Mammary epithelial cell (primary cell): ENCODE measurements at regions not wholly inside any gene's neighbourhood (a gene's known extent, or its start where the extent isn't known, plus 50 kb on each side); places are given as distances from the start of the nearest gene placed in this dataset.

Experiments
- CTCF ChIP-seq, 2 donors: IDR thresholded peaks in 1 of 2; conservative IDR thresholded peaks in 1 of 2; 2 replicates each; pipeline ENCODE4 v1.5.1; 2011 to 2012; ENCODE audit warnings: inconsistent platforms in 2 of 2, low read length in 2 of 2, mild to moderate bottlenecking in 2 of 2, control low read depth in 1 of 2, low read depth in 1 of 2; ENCODE audit not compliant: insufficient read depth in 1 of 2; ENCODE audit errors: extremely low read depth in 1 of 2
- EZH2 ChIP-seq: IDR thresholded peaks from 2 replicates; pipeline ENCODE4 v1.6.1; 2012; ENCODE audit warnings: low read length, inconsistent platforms, borderline replicate concordance

GRCh38 chrX:39875834-39876628 lies 221.7 kb downstream of the BCOR start:
- TF ChIP-seq CTCF (conservative IDR thresholded peaks at IDR 0.05 in 1 of 2, IDR thresholded peaks at IDR 0.05 in 1 of 2; ENCODE audit: extremely low read depth in 1 of 2, insufficient read depth in 1 of 2, low read depth in 1 of 2, low read length in 2 of 2) = no peak
- TF ChIP-seq EZH2 = no peak
